Fibroblast of pulmonary artery (primary cell): ENCODE measurements at regions not wholly inside any gene's neighbourhood (a gene's known extent, or its start where the extent isn't known, plus 50 kb on each side); places are given as distances from the start of the nearest gene placed in this dataset.
A peak's percentile ranks its signal among the peaks of the same experiment; 100 is the strongest.

ENCODE experiments used
- DNase-seq: peaks from one replicate; pipeline ENCODE4 v3.0.0-alpha.2; 2010; ENCODE audit warnings: low read depth
- H3K4me3 ChIP-seq: replicated peaks from 2 replicates; pipeline ENCODE4 v1.5.1; 2011; ENCODE audit warnings: low read depth, mild to moderate bottlenecking, control low read depth, low read length, moderate library complexity
- CTCF ChIP-seq: IDR thresholded peaks from 2 replicates; pipeline ENCODE4 v1.5.1; 2011; ENCODE audit warnings: mild to moderate bottlenecking, control low read depth, low read length, inconsistent platforms; ENCODE audit errors: missing control alignments

GRCh38 chr4:58265734-58266133 lies 1155.5 kb upstream of the IGFBP7 start:
- DNase-seq, result no peak
- H3K4me3 ChIP-seq, result no peak overlapping the region
- TF ChIP-seq CTCF, result no peak

- no peak overlapping the region for H3K4me3 ChIP-seq
- TF ChIP-seq CTCF, result no peak
- DNase-seq, result no peak
Measured at GRCh38 chr4:58261526-58261925, 1151.3 kb upstream of the IGFBP7 start.

GRCh38 chr4:58254291-58254690 lies 1144.1 kb upstream of the IGFBP7 start:
- DNase-seq, result no peak
- H3K4me3 ChIP-seq, result no peak overlapping the region
- no peak for TF ChIP-seq CTCF

DNA sequence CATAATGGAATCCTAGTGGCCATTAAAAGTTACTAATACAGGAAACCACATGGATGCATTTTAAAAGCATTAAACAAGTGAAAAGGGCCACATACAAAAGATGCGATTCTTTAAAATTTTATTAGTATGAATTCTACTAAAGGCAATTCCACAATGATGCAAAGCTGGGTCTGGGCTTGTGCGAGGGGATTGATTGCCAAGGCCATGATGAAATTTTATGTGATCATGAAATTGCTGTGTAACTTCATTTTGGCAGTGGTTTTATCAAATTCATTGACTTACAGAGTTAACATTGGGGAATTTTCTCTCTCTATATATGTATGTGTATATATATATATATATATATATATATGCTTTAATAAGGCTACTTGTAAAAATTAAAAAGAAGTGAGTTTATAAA lies 1142.5 kb upstream of the IGFBP7 start:
- no peak for DNase-seq
- no peak overlapping the region for H3K4me3 ChIP-seq
- no peak for TF ChIP-seq CTCF

- DNase-seq, result peak; percentile 10
- no peak for TF ChIP-seq CTCF
Measured at GRCh38 chr4:58247792-58248191, 1137.6 kb upstream of the IGFBP7 start.

DNA sequence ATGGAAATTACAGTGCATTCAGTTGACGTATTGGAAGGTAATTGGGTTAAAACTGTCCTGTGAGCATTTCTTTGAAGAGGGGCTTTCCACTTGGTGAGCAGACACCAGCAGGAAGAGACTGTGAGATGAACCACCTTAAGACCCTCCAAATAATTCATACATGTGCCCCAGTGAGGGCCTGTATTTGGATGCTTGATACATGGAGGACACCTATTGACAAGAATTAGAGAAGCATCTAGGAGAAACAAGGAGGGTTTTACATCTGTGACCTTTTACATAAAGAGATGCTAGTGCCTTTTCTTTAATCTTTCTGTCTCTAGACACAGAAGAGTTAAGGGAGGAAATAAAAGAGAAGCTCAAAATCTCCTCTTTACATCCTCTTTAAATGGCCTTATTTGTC lies 1115.3 kb upstream of the IGFBP7 start:
- no peak overlapping the region for H3K4me3 ChIP-seq
- no peak for DNase-seq
- no peak for TF ChIP-seq CTCF

More at GRCh38 chr4:58247792-58248191, 1137.6 kb upstream of the IGFBP7 start:
- H3K4me3 ChIP-seq, result no peak overlapping the region

DNA sequence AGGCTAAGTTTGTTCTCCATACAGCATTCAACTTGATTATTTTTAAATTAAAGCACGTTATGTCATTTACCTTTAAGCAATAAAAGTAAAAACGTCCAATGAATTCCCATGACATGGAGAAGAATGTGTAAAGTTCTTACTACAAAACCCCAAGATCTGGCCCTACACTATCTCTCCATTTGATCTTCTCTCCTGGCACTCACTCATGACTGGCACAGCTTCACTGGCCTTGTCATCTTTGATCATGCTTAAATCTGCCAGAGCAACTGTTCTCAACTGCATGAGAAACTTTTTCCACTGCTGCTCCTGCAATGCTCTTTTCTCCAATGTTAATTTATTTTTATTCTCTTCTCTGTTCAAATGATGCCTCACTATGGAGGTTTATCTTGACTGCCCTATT lies 1109.0 kb upstream of the IGFBP7 start:
- no peak for DNase-seq

More for the DNA sequence above, 1109.0 kb upstream of the IGFBP7 start:
- H3K4me3 ChIP-seq, result no peak overlapping the region
- TF ChIP-seq CTCF, result no peak
